GM18909 (cell line): ENCODE measurements at regions not wholly inside any gene's neighbourhood (a gene's known extent, or its start where the extent isn't known, plus 50 kb on each side); places are given as distances from the start of the nearest gene placed in this dataset.
"Not testable (repeated sequence)": the region's sequence is repeated elsewhere in the genome, so short reads cannot be mapped to it uniquely, and the experiment has no call there.

Experiments used
- ATAC-seq: cut with Tn5 transposase; IDR thresholded peaks from one replicate; pipeline ENCODE4 v1.9.1; 2021; ENCODE audit warnings: mild to moderate bottlenecking; ENCODE audit not compliant: unreplicated experiment, poor library complexity

GRCh38 chrX:14352511-14352910, 176.8 kb upstream of the GLRA2 start:
- ATAC-seq, result no peak

- ATAC-seq, result no peak
Measured at GRCh38 chrX:14351611-14352303, 177.6 kb upstream of the GLRA2 start.

- ATAC-seq, result no peak
Measured at GRCh38 chrX:14347523-14347922, 181.8 kb upstream of the GLRA2 start.

GRCh38 chrX:14344172-14344940, 185.0 kb upstream of the GLRA2 start:
- ATAC-seq, result no peak

- ATAC-seq, result no peak
Measured at GRCh38 chrX:14309431-14309830, 219.9 kb upstream of the GLRA2 start.

- not testable (repeated sequence) for ATAC-seq
Measured at GRCh38 chrX:14308976-14309375, 220.4 kb upstream of the GLRA2 start.

- no peak for ATAC-seq
Measured at GRCh38 chrX:14303891-14304290, 225.4 kb upstream of the GLRA2 start.

- ATAC-seq, result not testable (repeated sequence)
Measured at GRCh38 chrX:14302561-14302960, 226.8 kb upstream of the GLRA2 start.

GRCh38 chrX:14300376-14300775, 229.0 kb upstream of the GLRA2 start:
- ATAC-seq, result no peak

- ATAC-seq, result no peak
Measured at GRCh38 chrX:14295426-14295825, 233.9 kb upstream of the GLRA2 start.

GRCh38 chrX:14291666-14292500, 237.5 kb upstream of the GLRA2 start:
- ATAC-seq, result no peak

GRCh38 chrX:14290335-14290734, 239.0 kb upstream of the GLRA2 start:
- no peak for ATAC-seq

- no peak for ATAC-seq
Measured at GRCh38 chrX:14274691-14275090, 245.0 kb upstream of the GEMIN8 start.

- no peak for ATAC-seq
Measured at GRCh38 chrX:14267216-14267615, 237.5 kb upstream of the GEMIN8 start.

GRCh38 chrX:14266705-14267104, 237.0 kb upstream of the GEMIN8 start:
- ATAC-seq, result no peak

- ATAC-seq, result no peak
Measured at GRCh38 chrX:14243823-14244222, 214.1 kb upstream of the GEMIN8 start.

- ATAC-seq, result no peak
Measured at GRCh38 chrX:14235004-14235403, 205.3 kb upstream of the GEMIN8 start.

- no peak for ATAC-seq
Measured at GRCh38 chrX:14232688-14233087, 203.0 kb upstream of the GEMIN8 start.

- ATAC-seq, result no peak
Measured at GRCh38 chrX:14228611-14229010, 198.9 kb upstream of the GEMIN8 start.

- ATAC-seq, result no peak
Measured at GRCh38 chrX:14220386-14220944, 190.8 kb upstream of the GEMIN8 start.

GRCh38 chrX:14209034-14209433, 179.3 kb upstream of the GEMIN8 start:
- ATAC-seq, result no peak
